Gastrocnemius medialis (tissue), 4 donors: ENCODE measurements at regions not wholly inside any gene's neighbourhood (a gene's known extent, or its start where the extent isn't known, plus 50 kb on each side); places are given as distances from the start of the nearest gene placed in this dataset.

ENCODE experiments used
- ATAC-seq, 2 donors: fragments of 150-250 bp; one replicate each; pipeline ENCODE4 v1.9.1; 2016
- DNase-seq, 2 donors: peaks; one replicate each; pipeline ENCODE4 v3.0.0-alpha.2; 2019
- H3K27ac ChIP-seq, 4 donors: fragments of 200-600 bp; sonication (generic); 1 replicate in 1 of 4; 2 replicates in 3 of 4; pipeline ENCODE4 v1.5.1; 2016 to 2018; ENCODE audit warnings: mild to moderate bottlenecking in 2 of 4, moderate library complexity in 1 of 4
- H3K27me3 ChIP-seq, 3 donors: fragments of 200-600 bp; sonication (generic) in 2 of 3; 1 replicate in 1 of 3; 2 replicates in 2 of 3; pipeline versions ENCODE4 v1.5.1 to v1.6.0; 2016 to 2019; ENCODE audit warnings: mild to moderate bottlenecking in 1 of 3, moderate library complexity in 1 of 3
- H3K36me3 ChIP-seq, 2 donors: fragments of 200-600 bp; sonication (generic) in 1 of 2; one replicate each; pipeline ENCODE4 v1.5.1; 2017 to 2018
- H3K4me1 ChIP-seq, 2 donors: fragments of 200-600 bp; sonication (generic) in 1 of 2; one replicate each; pipeline ENCODE4 v1.5.1; 2016 to 2017; ENCODE audit warnings: mild to moderate bottlenecking in 2 of 2
- H3K4me3 ChIP-seq, 4 donors: fragments of 200-600 bp; sonication (generic) in 3 of 4; 1 replicate in 1 of 4; 2 replicates in 3 of 4; pipeline ENCODE4 v1.5.1; 2016 to 2019; ENCODE audit warnings: mild to moderate bottlenecking in 2 of 4
- H3K9me3 ChIP-seq, 3 donors: fragments of 200-600 bp; sonication (generic) in 2 of 3; 1 replicate in 1 of 3; 2 replicates in 2 of 3; pipeline ENCODE4 v1.5.1; 2016 to 2019
- CTCF ChIP-seq, 5 experiments: fragments of 450-650 bp in 3 of 5; fragments of 200-600 bp in 2 of 5; sonication (generic) in 2 of 5; IDR thresholded peaks in 4 of 5; conservative IDR thresholded peaks in 1 of 5; 1 replicate in 4 of 5; 2 replicates in 1 of 5; pipeline ENCODE4 v1.5.1; 2016 to 2019; ENCODE audit warnings: antibody characterized with exemption in 5 of 5, mild to moderate bottlenecking in 3 of 5, moderate library complexity in 3 of 5
- POLR2A ChIP-seq, 2 donors: fragments of 450-650 bp; IDR thresholded peaks; one replicate each; pipeline ENCODE4 v1.6.1; 2017; ENCODE audit warnings: antibody characterized with exemption in 2 of 2, mild to moderate bottlenecking in 2 of 2, moderate library complexity in 2 of 2
- in situ Hi-C, 4 donors: fragments of 200-750 bp; cut with MboI; loops; one replicate each; pipeline versions ENCODE4 v1.15.0 to v1.8.0; 2017; ENCODE audit warnings: low sequenced_read_pairs in 4 of 4
- intact Hi-C: fragments of 100-400 bp; cut with DNase I; formaldehyde crosslinking; loops from one replicate; pipeline ENCODE4 v1.15.1; 2023; ENCODE audit warnings: low total_unique reads

- in situ Hi-C loops: no loop called here
- ATAC-seq: no peak
- no peak for DNase-seq
Observed at GRCh38 chr14:85441909-85442643, 87.9 kb upstream of the FLRT2 start.

GRCh38 chr14:85442996-85443395 is 86.9 kb upstream of the FLRT2 start:
- TF ChIP-seq CTCF (IDR thresholded peaks at IDR 0.05 in 4 of 5, conservative IDR thresholded peaks at IDR 0.05 in 1 of 5) (no peak), POLR2A (IDR thresholded peaks at IDR 0.05) (no peak)
- no peak overlapping the region for H3K27ac ChIP-seq
- H3K27me3 ChIP-seq: no peaks in the 10 kb centered on the region
- ATAC-seq: no peak
- intact Hi-C loops: no loop called here
- DNase-seq: no peak
- H3K4me3 ChIP-seq: no peak overlapping the region
- H3K4me1 ChIP-seq: no peaks in the 10 kb centered on the region
- in situ Hi-C loops: no loop called here
- H3K36me3 ChIP-seq: no peaks in the 10 kb centered on the region
- H3K9me3 ChIP-seq: no peaks in the 10 kb centered on the region

More at GRCh38 chr14:85441909-85442643, 87.9 kb upstream of the FLRT2 start:
- no peaks in the 10 kb centered on the region for H3K9me3 ChIP-seq
- H3K4me3 ChIP-seq: no peak overlapping the region
- no peaks in the 10 kb centered on the region for H3K27me3 ChIP-seq
- peaks cover 0 to under 1% of the 10 kb centered on the region in 2 donors for H3K4me1 ChIP-seq
- intact Hi-C loops: no loop called here
- H3K36me3 ChIP-seq: no peaks in the 10 kb centered on the region
- no peak for TF ChIP-seq CTCF (IDR thresholded peaks at IDR 0.05 in 4 of 5, conservative IDR thresholded peaks at IDR 0.05 in 1 of 5)
- TF ChIP-seq POLR2A (IDR thresholded peaks at IDR 0.05): no peak
- no peak overlapping the region for H3K27ac ChIP-seq

GRCh38 chr14:85444635-85445034 is 85.3 kb upstream of the FLRT2 start:
- DNase-seq (no peak), ATAC-seq (no peak)
- no peak overlapping the region for H3K27ac ChIP-seq
- intact Hi-C loops: no loop called here
- in situ Hi-C loops: no loop called here
- no peaks in the 10 kb centered on the region for H3K27me3 ChIP-seq
- H3K4me1 ChIP-seq: no peaks in the 10 kb centered on the region
- H3K4me3 ChIP-seq: no peak overlapping the region
- H3K9me3 ChIP-seq: no peaks in the 10 kb centered on the region
- TF ChIP-seq CTCF (IDR thresholded peaks at IDR 0.05 in 4 of 5, conservative IDR thresholded peaks at IDR 0.05 in 1 of 5): no peak
- TF ChIP-seq POLR2A (IDR thresholded peaks at IDR 0.05): no peak
- no peaks in the 10 kb centered on the region for H3K36me3 ChIP-seq

- H3K27ac ChIP-seq: no peak overlapping the region
- no peaks in the 10 kb centered on the region for H3K27me3 ChIP-seq
- TF ChIP-seq CTCF (IDR thresholded peaks at IDR 0.05 in 4 of 5, conservative IDR thresholded peaks at IDR 0.05 in 1 of 5): no peak
- no peak for TF ChIP-seq POLR2A (IDR thresholded peaks at IDR 0.05)
- in situ Hi-C loops (no loop called here), intact Hi-C loops (no loop called here)
- no peaks in the 10 kb centered on the region for H3K36me3 ChIP-seq
- H3K4me3 ChIP-seq: no peak overlapping the region
- H3K9me3 ChIP-seq: no peaks in the 10 kb centered on the region
- no peak for DNase-seq
- H3K4me1 ChIP-seq: no peaks in the 10 kb centered on the region
- no peak for ATAC-seq
Observed at GRCh38 chr14:85445151-85445795, 84.7 kb upstream of the FLRT2 start.
